Naive B cell (primary cell): ENCODE measurements at regions not wholly inside any gene's neighbourhood (a gene's known extent, or its start where the extent isn't known, plus 50 kb on each side); places are given as distances from the start of the nearest gene placed in this dataset.

Source experiments
- ATAC-seq, 2 donors: fragments of 150-1000 bp; cut with Tn5 transposase; 2 replicates each; pipeline ENCODE4 v1.10.0; 2021; ENCODE audit warnings: low read depth in 2 of 2, mild to moderate bottlenecking in 2 of 2, moderate library complexity in 2 of 2
- DNase-seq: peaks from one replicate; pipeline ENCODE4 v3.0.0; 2022
- H3K27ac Mint-ChIP-seq, 6 donors: one replicate each; pipeline ENCODE4 v1.8.0; 2020 to 2022; ENCODE audit warnings: mild to moderate bottlenecking in 6 of 6, mixed read lengths in 6 of 6, moderate library complexity in 5 of 6, inconsistent platforms in 2 of 6
- H3K27me3 Mint-ChIP-seq, 3 donors: one replicate each; pipeline ENCODE4 v1.8.0; 2021 to 2022; ENCODE audit warnings: mixed read lengths in 3 of 3, mild to moderate bottlenecking in 1 of 3
- H3K36me3 Mint-ChIP-seq, 2 donors: one replicate each; pipeline ENCODE4 v1.8.0; 2020 to 2022; ENCODE audit warnings: mixed read lengths in 2 of 2, inconsistent platforms in 1 of 2, mild to moderate bottlenecking in 1 of 2
- H3K4me1 Mint-ChIP-seq, 3 donors: one replicate each; pipeline ENCODE4 v1.8.0; 2020 to 2022; ENCODE audit warnings: mixed read lengths in 3 of 3, inconsistent platforms in 1 of 3, mild to moderate bottlenecking in 1 of 3, moderate library complexity in 1 of 3
- H3K4me3 Mint-ChIP-seq, 8 donors: one replicate each; pipeline ENCODE4 v1.8.0; 2020 to 2022; ENCODE audit warnings: mild to moderate bottlenecking in 8 of 8, mixed read lengths in 8 of 8, moderate library complexity in 8 of 8, inconsistent platforms in 2 of 8
- H3K9me3 Mint-ChIP-seq, 7 donors: one replicate each; pipeline ENCODE4 v1.8.0; 2020 to 2022; ENCODE audit warnings: mixed read lengths in 7 of 7, mild to moderate bottlenecking in 5 of 7, inconsistent platforms in 2 of 7, moderate library complexity in 1 of 7

DNA sequence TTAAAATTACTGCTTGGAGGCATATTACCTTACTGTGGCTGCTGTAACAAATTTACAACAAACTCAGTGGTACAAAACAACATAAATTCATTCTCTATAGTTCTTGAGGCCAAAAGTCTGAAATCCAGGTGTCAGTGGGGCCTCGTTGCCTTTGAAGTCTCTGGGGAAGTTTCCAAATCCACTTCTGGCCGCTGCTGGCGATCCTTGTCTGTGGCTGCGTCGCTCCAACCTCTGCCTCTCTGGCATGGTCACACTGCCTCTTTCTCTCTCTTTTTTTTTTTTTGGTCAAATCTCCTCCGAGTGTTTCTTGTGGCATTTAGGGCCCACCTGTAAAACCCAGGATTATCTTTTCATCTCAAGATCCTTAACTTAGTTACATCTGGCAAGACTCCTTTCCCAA, 182.8 kb downstream of the ST6GAL2 start:
- H3K27me3 Mint-ChIP-seq, result no peaks in the 10 kb centered on the region
- peaks cover 0 to 4% (median 0%) of the 10 kb centered on the region in 7 donors for H3K9me3 Mint-ChIP-seq
- ATAC-seq, result no peak
- no peak for DNase-seq
- no peak overlapping the region for H3K4me3 Mint-ChIP-seq
- H3K4me1 Mint-ChIP-seq, result no peaks in the 10 kb centered on the region
- H3K27ac Mint-ChIP-seq, result no peak overlapping the region
- no peaks in the 10 kb centered on the region for H3K36me3 Mint-ChIP-seq

- Mint-ChIP-seq H3K4me3 (no peak overlapping the region), H3K27ac (no peak overlapping the region), H3K36me3 (no peaks in the 10 kb centered on the region), H3K27me3 (no peaks in the 10 kb centered on the region), H3K4me1 (no peaks in the 10 kb centered on the region), H3K9me3 (no peaks in the 10 kb centered on the region)
- ATAC-seq (no peak), DNase-seq (no peak)
These were observed 181.2 kb downstream of the ST6GAL2 start for GRCh38 chr2:106704798-106705197.

- H3K9me3 Mint-ChIP-seq, result peaks cover 0 to 6% (median 0%) of the 10 kb centered on the region in 7 donors
- no peaks in the 10 kb centered on the region for H3K36me3 Mint-ChIP-seq
- DNase-seq (no peak), ATAC-seq (no peak)
- no peak overlapping the region for H3K4me3 Mint-ChIP-seq
- H3K4me1 Mint-ChIP-seq, result no peaks in the 10 kb centered on the region
- H3K27ac Mint-ChIP-seq, result no peak overlapping the region
- no peaks in the 10 kb centered on the region for H3K27me3 Mint-ChIP-seq
These were observed 180.1 kb downstream of the ST6GAL2 start for GRCh38 chr2:106705877-106706276.

DNA sequence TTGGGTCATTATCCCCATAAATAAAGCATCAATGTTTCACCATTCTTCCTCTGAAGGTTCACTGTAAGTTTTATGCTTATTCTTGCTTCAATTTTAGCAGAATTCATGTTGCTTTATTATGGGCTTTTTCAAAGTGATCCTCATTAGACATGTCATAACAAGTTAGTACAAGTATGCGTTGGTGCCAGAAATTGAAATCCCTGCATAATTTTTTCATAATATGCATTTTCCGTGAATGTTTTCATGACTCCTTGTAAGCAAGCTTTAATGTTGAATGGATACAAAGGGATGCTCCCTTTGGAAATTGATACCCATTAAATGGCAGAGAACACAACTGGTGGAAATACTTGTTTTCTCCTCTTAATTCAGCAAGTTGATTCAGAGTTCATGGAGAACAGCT, 179.7 kb downstream of the ST6GAL2 start:
- H3K4me1 Mint-ChIP-seq, result no peaks in the 10 kb centered on the region
- ATAC-seq, result no peak
- peaks cover 0 to 10% (median under 1%) of the 10 kb centered on the region in 7 donors for H3K9me3 Mint-ChIP-seq
- H3K27ac Mint-ChIP-seq, result no peak overlapping the region
- H3K27me3 Mint-ChIP-seq, result no peaks in the 10 kb centered on the region
- H3K4me3 Mint-ChIP-seq, result no peak overlapping the region
- H3K36me3 Mint-ChIP-seq, result no peaks in the 10 kb centered on the region
- no peak for DNase-seq

DNA sequence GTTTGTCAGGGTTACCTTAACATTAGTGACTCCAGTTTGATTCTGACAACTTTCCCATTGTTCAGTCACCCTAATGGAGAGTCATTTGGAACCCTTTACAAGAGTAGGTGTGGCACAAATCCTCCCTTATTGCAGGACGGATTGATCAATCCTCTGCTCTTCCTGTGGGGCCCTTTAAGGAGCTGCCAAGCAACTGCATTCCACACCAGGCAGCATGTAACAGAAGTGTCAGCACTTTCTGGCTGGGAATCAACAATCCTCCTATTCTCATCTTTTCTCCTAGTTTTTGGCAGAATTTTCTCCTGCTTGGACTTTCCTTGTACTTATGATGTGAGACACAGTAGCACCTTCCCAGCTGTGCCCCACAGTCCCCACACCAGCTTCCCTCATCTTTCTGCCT, 177.8 kb downstream of the ST6GAL2 start:
- Mint-ChIP-seq H3K4me1 (no peaks in the 10 kb centered on the region), H3K9me3 (peaks cover 0 to 22% (median 7%) of the 10 kb centered on the region in 7 donors), H3K36me3 (no peaks in the 10 kb centered on the region), H3K27ac (no peak overlapping the region), H3K27me3 (no peaks in the 10 kb centered on the region), H3K4me3 (no peak overlapping the region)
- ATAC-seq (no peak), DNase-seq (no peak)

DNA sequence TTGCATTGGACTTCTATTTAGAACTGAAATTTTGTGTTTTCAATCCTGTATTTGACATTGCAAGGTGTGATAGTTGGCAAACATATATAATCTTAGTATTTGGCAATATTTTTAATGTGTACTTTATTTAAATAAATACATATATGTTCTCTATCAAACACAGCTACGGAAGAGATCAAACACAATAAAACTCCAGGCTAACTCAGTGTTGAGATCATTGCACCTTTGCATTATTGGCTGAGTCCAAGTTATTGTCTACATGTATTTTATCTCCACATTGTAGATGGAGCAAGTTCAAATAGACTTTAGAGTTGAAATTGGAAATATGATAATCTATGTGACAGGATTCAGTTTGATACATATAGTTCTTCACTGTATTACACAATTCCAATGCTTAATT, 176.7 kb downstream of the ST6GAL2 start:
- H3K27ac Mint-ChIP-seq, result no peak overlapping the region
- no peak overlapping the region for H3K4me3 Mint-ChIP-seq
- no peaks in the 10 kb centered on the region for H3K27me3 Mint-ChIP-seq
- no peak for ATAC-seq
- no peaks in the 10 kb centered on the region for H3K4me1 Mint-ChIP-seq
- no peak for DNase-seq
- peaks cover 5 to 28% (median 9%) of the 10 kb centered on the region in 7 donors for H3K9me3 Mint-ChIP-seq
- H3K36me3 Mint-ChIP-seq, result no peaks in the 10 kb centered on the region

DNA sequence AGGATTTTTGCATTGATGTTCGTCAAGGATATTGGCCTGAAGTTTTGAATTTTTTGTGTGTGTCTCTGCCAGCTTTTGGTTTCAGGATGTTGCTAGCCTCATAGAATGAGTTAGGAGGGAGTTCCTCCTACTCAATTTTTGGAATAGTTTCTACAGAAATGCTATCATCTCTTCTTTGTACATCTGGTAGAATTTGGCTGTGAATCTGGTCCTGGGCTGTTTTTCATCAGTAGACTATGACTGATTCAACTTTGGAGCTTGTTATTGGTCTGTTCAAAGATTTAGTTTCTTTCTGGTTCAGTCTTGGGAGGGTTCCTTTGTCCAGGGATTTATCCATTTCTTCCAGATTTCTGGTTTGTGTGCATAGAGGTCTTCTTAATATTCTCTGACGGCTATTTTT, 166.7 kb downstream of the ST6GAL2 start:
- ATAC-seq (no peak), DNase-seq (no peak)
- Mint-ChIP-seq H3K4me3 (no peak overlapping the region), H3K27ac (no peak overlapping the region), H3K9me3 (peaks cover 11 to 34% (median 15%) of the 10 kb centered on the region in 7 donors), H3K4me1 (no peaks in the 10 kb centered on the region), H3K36me3 (no peaks in the 10 kb centered on the region), H3K27me3 (no peaks in the 10 kb centered on the region)

DNA sequence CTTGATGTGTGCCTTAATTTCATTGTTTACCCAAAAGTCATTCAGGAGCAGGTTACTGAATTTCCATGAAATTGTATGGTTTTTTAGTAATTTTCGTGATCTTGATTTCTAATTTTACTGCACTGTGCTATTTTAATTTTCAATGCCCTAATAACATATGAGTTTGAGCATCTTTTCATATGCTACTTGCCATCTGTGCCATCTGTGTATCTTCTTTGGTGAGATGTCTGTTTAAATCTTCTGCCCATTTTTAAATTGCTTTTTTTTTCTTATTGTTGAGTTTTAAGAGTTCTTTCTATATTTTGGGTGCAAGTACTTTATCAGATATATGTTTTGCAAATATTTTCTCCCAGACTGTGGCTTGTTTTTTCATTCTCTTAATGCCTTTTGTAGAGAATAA, 165.9 kb downstream of the ST6GAL2 start:
- Mint-ChIP-seq H3K9me3 (peaks cover 8 to 34% (median 15%) of the 10 kb centered on the region in 7 donors), H3K36me3 (no peaks in the 10 kb centered on the region)

GRCh38 chr2:106724301-106724794, 161.6 kb downstream of the ST6GAL2 start:
- no peaks in the 10 kb centered on the region for H3K4me1 Mint-ChIP-seq
- ATAC-seq, result no peak
- H3K27ac Mint-ChIP-seq, result peak overlapping the region in 1 of 6 donors; percentile 10
- peaks cover 0 to 14% (median 2%) of the 10 kb centered on the region in 7 donors for H3K9me3 Mint-ChIP-seq
- H3K27me3 Mint-ChIP-seq, result peaks cover 0 to 8% (median 5%) of the 10 kb centered on the region in 3 donors
- no peaks in the 10 kb centered on the region for H3K36me3 Mint-ChIP-seq
- no peak for DNase-seq
- H3K4me3 Mint-ChIP-seq, result no peak overlapping the region

More for the DNA sequence above, 165.9 kb downstream of the ST6GAL2 start:
- no peak overlapping the region for H3K27ac Mint-ChIP-seq
- ATAC-seq (no peak), DNase-seq (no peak)
- H3K4me1 Mint-ChIP-seq, result no peaks in the 10 kb centered on the region
- H3K27me3 Mint-ChIP-seq, result no peaks in the 10 kb centered on the region
- no peak overlapping the region for H3K4me3 Mint-ChIP-seq

DNA sequence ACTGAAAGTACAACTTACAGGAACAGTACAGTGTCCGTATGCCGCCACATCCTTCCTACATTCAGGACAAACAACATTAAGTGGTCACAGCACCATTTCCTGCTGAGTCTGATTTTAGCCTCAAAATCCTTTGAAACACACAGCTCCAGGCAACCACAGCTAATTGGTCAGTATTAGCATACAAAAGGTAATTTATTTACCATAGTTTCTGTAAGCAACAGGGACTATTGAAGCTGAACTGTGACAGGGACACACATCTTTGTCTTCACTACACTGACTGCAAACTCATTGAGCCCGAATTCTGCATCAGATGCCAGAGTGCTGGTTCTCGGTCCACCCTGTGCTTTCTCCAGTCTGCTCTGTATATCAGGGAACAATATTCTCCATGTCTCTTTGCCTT, 151.8 kb downstream of the ST6GAL2 start:
- Mint-ChIP-seq H3K9me3 (peaks cover 7 to 22% (median 8%) of the 10 kb centered on the region in 7 donors), H3K27ac (no peak overlapping the region), H3K36me3 (no peaks in the 10 kb centered on the region), H3K4me3 (no peak overlapping the region), H3K27me3 (no peaks in the 10 kb centered on the region), H3K4me1 (no peaks in the 10 kb centered on the region)
- DNase-seq (no peak), ATAC-seq (no peak)

DNA sequence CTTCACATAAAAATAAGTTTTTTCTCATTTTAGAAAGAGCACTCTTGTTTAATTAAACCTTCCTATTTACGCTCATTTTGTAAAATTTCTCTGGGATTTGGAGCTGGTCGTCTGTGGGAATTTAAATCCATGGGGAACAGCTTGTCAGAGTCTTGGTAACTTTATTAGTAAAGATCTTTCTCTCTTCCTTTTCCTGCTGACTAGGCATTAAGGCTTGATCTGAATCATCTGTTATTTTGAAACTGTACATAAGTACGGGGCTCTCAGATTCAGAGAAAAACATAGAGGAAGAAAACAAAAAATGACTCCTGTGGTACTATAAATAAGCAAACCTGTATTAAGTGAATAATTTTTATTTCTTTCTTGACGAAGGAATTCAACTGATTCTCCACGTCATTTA, 150.2 kb downstream of the ST6GAL2 start:
- ATAC-seq (no peak), DNase-seq (no peak)
- H3K4me3 Mint-ChIP-seq, result no peak overlapping the region
- H3K4me1 Mint-ChIP-seq, result no peaks in the 10 kb centered on the region
- peaks cover 7 to 22% (median 8%) of the 10 kb centered on the region in 7 donors for H3K9me3 Mint-ChIP-seq
- H3K27me3 Mint-ChIP-seq, result no peaks in the 10 kb centered on the region
- H3K27ac Mint-ChIP-seq, result no peak overlapping the region
- H3K36me3 Mint-ChIP-seq, result no peaks in the 10 kb centered on the region

- Mint-ChIP-seq H3K27ac (no peak overlapping the region), H3K9me3 (peaks cover 7 to 22% (median 8%) of the 10 kb centered on the region in 7 donors), H3K27me3 (no peaks in the 10 kb centered on the region), H3K4me3 (no peak overlapping the region), H3K4me1 (no peaks in the 10 kb centered on the region), H3K36me3 (no peaks in the 10 kb centered on the region)
- ATAC-seq, result no peak
- DNase-seq, result no peak
These were observed 149.7 kb downstream of the ST6GAL2 start for GRCh38 chr2:106736221-106736620.

DNA sequence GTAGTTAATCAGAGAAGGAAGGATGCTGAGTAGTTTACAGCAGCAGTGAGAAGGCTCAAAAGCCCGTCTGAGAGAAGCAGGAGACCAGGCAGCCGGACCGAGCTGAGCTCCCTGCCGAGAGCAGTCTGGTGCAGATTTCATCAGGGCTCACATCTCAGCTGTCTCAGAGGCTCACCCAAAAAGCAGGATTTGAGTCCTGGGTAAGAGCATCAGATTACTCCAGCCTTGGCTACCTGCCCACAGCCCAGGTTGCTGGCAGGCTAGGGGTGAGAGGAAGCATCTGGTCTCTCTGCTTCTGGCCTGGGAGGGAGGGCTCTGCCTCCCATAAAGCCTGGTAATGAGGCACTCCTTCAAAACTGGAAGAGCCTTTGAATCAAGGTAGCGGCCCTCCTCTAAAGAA, 140.5 kb downstream of the ST6GAL2 start:
- Mint-ChIP-seq H3K27ac (no peak overlapping the region), H3K36me3 (no peaks in the 10 kb centered on the region), H3K9me3 (peaks cover 0 to 5% (median 0%) of the 10 kb centered on the region in 7 donors), H3K27me3 (peaks cover 6 to 13% (median 6%) of the 10 kb centered on the region in 3 donors), H3K4me3 (peak overlapping the region in 1 of 8 donors; percentile 16), H3K4me1 (no peaks in the 10 kb centered on the region)
- no peak for ATAC-seq
- no peak for DNase-seq

DNA sequence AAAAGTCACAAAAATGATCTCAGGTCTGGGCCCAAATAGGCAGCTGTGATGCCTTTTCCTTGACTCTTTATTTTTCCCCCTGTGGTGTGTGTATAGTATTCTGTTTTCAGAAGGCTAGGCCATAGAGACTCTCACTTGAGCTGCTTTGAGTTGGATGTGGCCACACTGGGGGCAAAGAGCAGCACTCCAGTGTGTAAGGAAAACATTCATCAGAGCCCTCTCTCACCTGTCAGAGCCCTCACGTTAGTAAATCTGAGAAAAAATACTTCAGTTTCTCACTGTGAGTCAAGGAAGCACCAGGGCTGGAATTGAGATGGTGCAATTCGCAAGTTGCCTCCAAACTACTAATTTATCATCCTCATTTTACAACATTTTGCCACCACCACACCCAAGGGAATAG, 136.1 kb downstream of the ST6GAL2 start:
- Mint-ChIP-seq H3K4me1 (no peaks in the 10 kb centered on the region), H3K36me3 (no peaks in the 10 kb centered on the region), H3K9me3 (peaks cover 0 to 5% (median 2%) of the 10 kb centered on the region in 7 donors), H3K27ac (no peak overlapping the region), H3K27me3 (peaks cover 4 to 13% (median 6%) of the 10 kb centered on the region in 3 donors), H3K4me3 (no peak overlapping the region)
- DNase-seq (no peak), ATAC-seq (no peak)
